ENCODE measurements at regions not wholly inside any gene's neighbourhood (a gene's known extent, or its start where the extent isn't known, plus 50 kb on each side); places are given as distances from the start of the nearest gene placed in this dataset.
A peak's percentile ranks its signal among the peaks of the same experiment; 100 is the strongest.
"Not testable (repeated sequence)": the region's sequence is repeated elsewhere in the genome, so short reads cannot be mapped to it uniquely, and the experiment has no call there.

DNA sequence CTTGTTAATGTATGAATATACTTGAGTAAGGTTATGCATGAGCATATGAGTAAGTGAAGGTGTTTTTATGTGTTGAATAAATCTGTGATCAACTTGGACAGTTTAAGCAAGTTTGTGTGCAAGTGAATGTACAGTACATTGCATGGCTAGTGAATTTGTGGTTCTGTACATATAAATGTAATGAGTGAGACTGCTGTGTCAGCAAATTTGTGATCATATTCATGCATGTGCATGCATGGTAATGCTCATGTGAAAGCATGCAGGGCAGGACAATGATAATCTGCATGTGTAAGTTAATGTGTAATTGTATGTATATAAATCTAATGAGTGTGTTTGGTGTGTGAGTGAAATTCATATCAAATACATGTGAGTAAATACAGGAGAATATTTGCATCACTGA, 188.5 kb downstream of the PWWP3B start:
- DNase-seq (ENCODE audit: low spot score) = no peak

- DNase-seq (ENCODE audit: low spot score) = no peak
Measured at GRCh38 chrX:106363214-106363613, 195.1 kb downstream of the PWWP3B start.

DNA sequence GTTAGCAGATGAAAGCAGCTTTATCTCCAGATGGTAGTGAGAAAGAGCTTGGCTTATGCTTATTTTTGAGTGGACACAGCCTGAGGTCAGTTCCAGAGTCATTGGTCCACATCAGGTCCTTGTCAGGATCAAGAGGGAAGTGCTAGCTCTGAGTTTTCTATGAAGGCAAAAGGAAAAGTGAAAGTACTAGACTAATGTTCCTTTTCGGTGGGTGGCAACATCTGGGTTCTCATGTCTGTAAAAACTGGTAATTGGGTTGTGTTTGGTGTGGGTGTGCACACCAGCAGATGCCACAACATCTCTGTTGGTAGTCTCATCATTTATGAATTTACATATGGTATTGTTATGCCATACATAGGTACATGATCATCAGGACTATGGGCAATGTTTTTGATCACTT, 210.5 kb downstream of the PWWP3B start:
- DNase-seq (ENCODE audit: low spot score) = no peak

GRCh38 chrX:106391284-106391911, 220.4 kb upstream of the RADX start:
- DNase-seq (ENCODE audit: low spot score) = no peak

GRCh38 chrX:106392346-106392745, 219.4 kb upstream of the RADX start:
- DNase-seq (ENCODE audit: low spot score) = no peak

- DNase-seq (ENCODE audit: low spot score) = no peak
Measured at GRCh38 chrX:106397788-106398538, 213.8 kb upstream of the RADX start.

GRCh38 chrX:106401965-106402559, 209.7 kb upstream of the RADX start:
- DNase-seq (ENCODE audit: low spot score) = no peak

DNA sequence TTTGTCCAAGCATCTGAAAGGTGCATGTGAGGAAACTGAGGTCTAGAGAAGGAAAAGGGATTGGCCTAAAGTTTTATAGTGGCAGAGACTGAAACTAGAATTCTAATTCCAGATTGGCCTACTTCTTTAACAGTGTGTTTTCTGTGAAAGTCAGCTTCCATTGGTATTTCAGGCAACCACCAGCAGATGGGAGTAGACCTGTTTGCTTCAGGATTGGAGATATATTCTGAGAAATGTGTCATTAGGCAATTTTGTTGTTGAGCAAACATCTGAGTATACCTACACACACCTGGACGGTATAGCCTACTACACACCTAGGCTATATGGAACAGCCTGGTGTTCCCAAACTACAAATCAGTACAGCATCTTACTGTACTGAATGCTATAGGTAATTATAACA, 207.3 kb upstream of the RADX start:
- DNase-seq (ENCODE audit: low spot score) = no peak

- peak; percentile 2 for DNase-seq (ENCODE audit: low spot score)
Measured at GRCh38 chrX:106415276-106415895, 196.4 kb upstream of the RADX start.

- DNase-seq (ENCODE audit: low spot score) = no peak
Measured at GRCh38 chrX:106436691-106437090, 175.1 kb upstream of the RADX start.

DNA sequence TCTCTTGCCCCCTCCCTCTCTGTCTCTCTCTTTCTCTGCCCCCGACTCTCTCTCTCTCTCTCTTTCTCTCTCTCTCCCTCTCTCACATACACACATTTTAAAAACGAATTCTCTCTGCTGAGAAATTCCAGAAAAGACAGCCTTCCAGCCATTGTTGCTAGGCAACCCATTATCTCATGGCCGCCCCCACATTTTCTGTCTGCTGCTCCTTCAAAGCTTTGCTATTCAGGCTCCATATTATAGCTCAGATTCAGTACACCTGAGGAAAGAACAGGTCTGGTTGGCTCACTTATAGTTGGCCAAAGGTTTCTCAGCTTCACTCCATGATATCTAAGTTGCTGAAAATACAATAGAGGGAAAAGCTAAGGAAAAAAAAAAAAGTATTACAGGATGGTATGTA, 174.4 kb upstream of the RADX start:
- DNase-seq (ENCODE audit: low spot score) = no peak

DNA sequence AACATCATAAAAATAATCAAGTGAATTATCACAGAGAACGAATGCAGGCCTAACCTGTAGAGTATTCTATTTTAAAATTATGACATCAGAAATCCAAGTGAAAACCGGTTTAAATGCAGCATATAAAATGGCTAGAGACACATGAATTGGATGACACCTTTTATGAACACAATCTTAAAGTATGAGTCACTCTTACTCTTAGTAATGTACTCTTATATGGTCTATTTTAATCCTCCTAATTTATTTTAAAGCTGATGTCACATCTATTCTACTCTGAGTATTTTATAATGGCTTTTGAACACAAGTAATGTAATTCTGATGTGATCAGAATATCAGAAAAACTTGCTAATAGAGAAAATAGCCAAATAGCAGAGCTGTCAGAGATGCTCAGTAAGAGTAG, 161.4 kb upstream of the RADX start:
- no peak for DNase-seq (ENCODE audit: low spot score)

GRCh38 chrX:106451933-106452332, 159.8 kb upstream of the RADX start:
- no peak for DNase-seq (ENCODE audit: low spot score)

DNA sequence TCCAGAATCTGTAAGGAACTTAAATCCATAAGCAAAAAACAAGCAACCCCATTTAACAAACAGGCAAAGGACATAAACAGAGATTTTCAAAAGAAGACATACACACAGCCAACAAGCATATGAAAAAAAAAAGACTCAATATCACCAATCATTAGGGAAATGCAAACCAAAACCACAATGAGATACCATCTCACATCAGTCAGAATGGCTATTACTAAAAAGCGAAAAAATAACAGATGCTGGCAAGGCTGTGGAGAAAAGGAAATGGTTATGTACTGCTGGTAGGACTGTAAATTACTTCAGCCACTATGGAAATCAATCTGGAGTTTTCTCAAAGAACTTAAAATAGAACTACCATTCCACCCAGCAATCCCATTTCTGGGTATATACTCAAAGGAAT, 156.8 kb upstream of the RADX start:
- no peak for DNase-seq (ENCODE audit: low spot score)

GRCh38 chrX:106457802-106458201, 154.0 kb upstream of the RADX start:
- no peak for DNase-seq (ENCODE audit: low spot score)

DNA sequence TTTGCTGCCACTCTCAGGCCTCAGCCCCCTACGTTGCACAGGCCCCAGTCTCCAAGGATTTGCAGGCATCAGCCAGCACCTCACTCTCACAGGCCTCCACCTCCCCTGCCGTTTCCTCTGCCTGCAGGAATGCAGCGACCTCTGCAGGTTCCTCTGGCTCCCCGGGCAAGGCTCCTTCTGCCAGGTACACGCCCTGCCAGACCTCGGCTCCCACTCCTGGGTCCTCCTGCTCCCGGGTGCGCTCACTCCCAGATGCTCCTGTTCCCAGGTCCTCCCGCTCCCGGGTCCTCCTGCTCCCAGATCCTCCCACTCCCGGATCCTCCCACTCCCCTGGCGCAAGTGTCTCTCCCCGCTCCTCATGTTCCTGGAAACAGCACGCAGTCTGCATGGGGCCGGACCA, 144.4 kb upstream of the RADX start:
- DNase-seq (ENCODE audit: low spot score) = no peak

DNA sequence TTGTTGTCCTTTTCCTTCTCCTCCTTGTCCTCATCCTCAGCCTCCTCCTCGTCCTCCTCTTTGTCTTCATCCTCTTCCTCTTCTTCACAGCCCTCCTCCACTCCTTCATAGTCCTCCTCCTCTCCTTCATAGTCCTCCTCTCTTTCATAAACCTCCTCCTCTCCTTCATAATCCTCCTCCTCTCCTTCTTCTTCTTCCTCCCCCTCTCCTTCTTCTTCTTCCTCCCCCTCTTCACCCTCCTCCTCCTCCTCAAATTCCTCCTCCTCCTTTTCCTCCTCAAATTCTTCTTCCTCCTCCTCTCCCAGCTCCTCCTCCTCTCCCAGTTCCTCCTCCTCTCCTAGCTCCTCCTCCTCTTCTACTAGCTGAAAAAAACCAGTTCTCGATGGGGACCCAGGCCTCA, 143.8 kb upstream of the RADX start:
- DNase-seq (ENCODE audit: low spot score) = no peak

GRCh38 chrX:106468433-106468832, 143.3 kb upstream of the RADX start:
- no peak for DNase-seq (ENCODE audit: low spot score)

DNA sequence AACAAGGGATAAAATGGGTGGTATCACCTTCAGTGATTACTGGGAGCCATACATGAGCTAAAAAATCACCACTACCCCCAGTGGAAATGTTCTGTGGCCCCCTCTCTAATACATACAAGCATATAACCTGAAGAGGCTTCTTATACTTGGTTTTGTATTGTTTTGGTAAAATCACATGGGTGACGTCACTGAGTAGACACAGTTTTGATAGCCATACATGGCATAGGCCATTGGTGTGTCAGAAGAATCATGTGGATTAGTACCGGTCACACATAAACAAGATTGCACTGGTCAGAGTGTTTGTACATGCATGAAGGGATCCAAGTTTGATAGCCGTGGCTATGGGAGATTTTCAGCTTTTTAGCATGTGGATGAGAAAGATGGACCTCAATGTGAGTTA, 131.9 kb upstream of the RADX start:
- DNase-seq (ENCODE audit: low spot score) = no peak

- DNase-seq (ENCODE audit: low spot score) = no peak
Measured at GRCh38 chrX:106481341-106481740, 130.4 kb upstream of the RADX start.

- peak; percentile 1 for DNase-seq (ENCODE audit: low spot score)
Measured at GRCh38 chrX:106484233-106484632, 127.5 kb upstream of the RADX start.

GRCh38 chrX:106493210-106493816, 118.5 kb upstream of the RADX start:
- not testable (repeated sequence) for DNase-seq (ENCODE audit: low spot score)

DNA sequence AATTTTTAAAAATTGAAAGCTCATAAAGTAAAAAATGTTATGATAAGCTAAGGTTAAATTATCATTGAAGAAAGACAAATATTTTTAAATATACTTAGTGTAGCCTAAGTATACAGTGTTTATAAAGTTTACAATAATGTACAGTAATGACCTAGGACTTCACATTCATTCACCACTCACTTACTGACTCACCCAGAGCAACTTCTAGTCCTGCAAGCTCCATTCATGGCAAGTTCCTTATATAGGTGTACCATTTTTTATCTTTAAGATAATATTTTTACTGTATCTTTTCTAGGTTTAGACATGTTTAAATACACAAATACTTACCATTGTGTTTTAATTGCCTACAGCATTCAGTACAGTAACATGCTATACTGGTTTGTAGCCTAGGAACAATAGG, 112.3 kb upstream of the RADX start:
- DNase-seq (ENCODE audit: low spot score) = no peak
